Hippocampal formation (tissue), 2 donors: ENCODE measurements at regions not wholly inside any gene's neighbourhood (a gene's known extent, or its start where the extent isn't known, plus 50 kb on each side); places are given as distances from the start of the nearest gene placed in this dataset.

Experiments
- DNase-seq, 2 donors: peaks; one replicate each; lab custom pipeline; 2025; lab: John Stamatoyannopoulos, UW

GRCh38 chr6:105815661-105816555 is 270.2 kb upstream of the PRDM1 start:
- no peak for DNase-seq

DNA sequence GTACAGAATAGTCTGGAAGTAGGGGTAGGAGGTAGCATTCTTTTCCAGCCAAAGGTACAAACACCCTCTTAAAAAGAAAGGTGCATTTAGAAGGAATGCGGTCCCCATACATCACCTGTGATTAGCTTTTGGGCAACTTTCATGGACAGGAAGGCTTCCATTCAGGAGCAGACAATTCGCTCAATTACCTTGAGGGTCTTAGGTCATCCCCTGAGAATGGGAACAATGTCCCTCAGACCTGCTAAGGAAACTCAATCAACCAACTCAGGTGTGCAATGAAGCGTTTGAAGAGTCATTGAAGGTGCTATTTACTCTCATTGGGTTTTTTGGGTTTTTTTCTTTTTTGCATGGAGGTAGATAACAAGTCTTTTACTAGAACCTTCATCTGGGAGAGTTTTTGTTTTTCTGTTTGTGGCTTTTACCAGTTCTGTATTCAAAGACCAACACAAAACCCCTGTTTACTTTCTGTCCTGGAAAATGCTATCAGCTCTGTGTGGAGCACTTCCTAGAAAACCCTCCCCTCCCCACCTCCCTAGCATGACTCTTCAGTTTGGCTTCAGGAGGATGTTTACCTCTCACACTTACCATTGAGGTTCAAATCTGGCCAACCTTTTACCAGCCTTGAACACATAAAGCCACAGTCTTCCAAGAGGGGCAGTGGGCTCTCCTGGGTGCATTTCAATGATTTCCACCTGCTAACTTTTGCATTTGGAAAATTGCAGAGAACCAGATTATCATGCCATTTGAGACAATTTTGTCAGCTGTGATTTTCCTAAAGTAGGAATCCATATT is 271.2 kb upstream of the PRDM1 start:
- no peak for DNase-seq

DNA sequence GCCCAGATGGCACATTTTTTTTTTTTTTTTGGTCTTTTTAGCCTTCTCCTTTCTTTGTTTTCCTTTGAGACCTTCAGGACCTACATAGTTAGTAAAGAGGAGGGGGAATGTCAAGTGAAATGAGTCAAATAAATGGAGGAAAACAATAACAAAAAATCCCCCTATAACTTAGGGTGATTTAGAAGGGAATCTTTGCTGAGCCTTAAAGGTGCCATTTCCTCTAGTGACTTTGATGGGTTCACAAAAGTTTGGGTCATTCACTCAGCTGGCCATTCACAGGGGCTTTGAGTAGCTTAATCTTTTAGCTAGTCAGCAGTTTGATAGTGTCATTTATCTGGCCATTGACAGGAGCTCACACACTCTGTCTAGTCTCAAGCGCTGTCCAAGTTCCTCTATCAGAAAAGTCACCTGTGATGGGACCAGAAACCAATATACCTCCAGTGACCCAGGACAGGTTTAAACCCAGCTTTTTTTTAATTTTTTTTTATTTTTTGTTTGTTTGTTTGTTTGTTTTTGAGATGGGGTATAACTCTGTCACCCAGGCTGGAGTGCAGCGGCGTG is 275.1 kb upstream of the PRDM1 start:
- DNase-seq: no peak

- no peak for DNase-seq
Measured at GRCh38 chr6:105810105-105810921, 275.8 kb upstream of the PRDM1 start.

DNA sequence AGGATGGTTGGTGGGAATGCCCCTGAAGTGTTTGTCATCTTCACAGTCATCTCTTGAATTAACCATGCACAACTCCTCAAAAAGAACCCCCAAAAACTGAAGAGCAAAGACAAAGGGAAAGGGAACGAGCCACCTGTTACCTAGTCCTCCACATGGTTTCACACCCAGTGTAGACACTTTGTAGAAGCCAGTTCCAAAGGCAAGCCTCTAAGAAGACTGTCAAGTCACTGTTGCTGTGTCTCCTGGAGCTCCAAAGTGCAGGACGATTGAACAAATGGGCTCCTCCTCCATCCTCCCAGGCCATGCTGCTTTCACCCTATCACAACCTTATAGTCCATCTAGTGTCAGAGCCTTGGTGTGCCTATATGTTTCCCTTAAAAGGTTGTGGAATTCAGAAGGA is 277.6 kb upstream of the PRDM1 start:
- DNase-seq: no peak

GRCh38 chr6:105807905-105808304 is 278.2 kb upstream of the PRDM1 start:
- DNase-seq: no peak

DNA sequence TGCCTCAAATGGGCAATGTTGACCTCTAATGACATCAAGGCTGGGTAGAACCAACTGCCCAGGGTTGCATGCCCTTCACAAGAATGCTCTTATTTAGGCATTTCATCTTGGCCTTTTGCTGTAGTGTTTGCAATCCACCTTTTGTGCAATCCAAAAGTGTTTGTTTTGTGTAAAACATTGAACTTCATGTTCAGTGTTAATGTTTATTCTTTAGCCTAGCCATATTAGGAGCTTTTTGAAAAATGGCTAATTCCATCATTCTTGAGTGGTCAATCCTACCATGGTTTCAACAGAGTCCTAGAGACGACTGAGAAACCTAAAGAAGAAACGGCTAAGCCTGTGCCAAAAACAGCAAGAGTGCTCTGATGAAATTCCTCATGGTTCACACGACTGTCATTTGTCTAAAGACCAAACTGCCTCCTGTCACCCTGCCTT is 279.6 kb upstream of the PRDM1 start:
- DNase-seq: no peak

DNA sequence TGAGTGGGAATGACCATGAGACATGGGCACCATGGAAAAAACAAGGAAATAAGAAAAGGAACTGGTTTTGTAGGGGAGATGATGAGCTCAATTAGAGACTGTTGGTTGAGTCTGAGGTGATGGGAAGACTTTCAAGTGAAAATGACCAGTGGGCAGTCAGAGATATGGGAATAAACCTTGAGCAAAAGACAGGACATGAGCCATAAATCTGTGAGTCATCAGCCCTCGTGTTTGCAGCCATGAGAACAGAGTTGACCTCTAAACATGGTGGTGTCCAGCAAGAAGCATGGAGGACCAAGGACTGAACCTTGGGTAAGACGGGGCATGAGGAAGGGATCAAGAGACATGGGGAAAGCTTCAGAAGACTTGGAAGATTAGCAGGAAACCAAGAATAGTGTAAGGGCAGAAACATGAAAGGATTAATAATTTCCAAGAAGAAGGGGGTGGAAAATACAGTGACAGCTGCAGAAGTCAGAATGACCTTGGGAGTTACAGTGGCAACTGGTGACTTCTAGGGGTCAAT is 280.6 kb upstream of the PRDM1 start:
- DNase-seq: no peak

GRCh38 chr6:105804424-105804823 is 281.7 kb upstream of the PRDM1 start:
- DNase-seq: no peak

DNA sequence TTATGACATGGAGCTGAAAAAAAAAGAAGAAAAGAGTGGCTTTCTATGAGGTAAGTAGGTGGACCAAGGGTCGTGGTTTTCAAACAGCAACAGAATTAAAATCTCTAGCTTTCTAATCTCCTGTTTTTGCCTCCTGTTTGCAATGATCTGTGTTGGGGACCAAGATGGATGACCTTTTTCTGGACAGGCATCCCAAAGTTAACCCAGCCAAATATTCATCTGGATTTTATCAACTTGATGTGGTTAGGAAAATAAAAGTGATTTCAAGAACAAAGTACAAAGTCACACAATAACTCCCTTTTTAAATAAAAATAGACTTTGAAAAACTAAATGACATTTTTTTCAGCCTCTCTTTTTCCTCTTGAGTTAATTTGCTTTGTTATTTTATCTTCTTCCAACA is 282.1 kb upstream of the PRDM1 start:
- no peak for DNase-seq

GRCh38 chr6:105803442-105803841 is 282.7 kb upstream of the PRDM1 start:
- no peak for DNase-seq

- no peak for DNase-seq
Measured at GRCh38 chr6:105802703-105803102, 283.4 kb upstream of the PRDM1 start.

- no peak for DNase-seq
Measured at GRCh38 chr6:105800871-105801270, 285.3 kb upstream of the PRDM1 start.

DNA sequence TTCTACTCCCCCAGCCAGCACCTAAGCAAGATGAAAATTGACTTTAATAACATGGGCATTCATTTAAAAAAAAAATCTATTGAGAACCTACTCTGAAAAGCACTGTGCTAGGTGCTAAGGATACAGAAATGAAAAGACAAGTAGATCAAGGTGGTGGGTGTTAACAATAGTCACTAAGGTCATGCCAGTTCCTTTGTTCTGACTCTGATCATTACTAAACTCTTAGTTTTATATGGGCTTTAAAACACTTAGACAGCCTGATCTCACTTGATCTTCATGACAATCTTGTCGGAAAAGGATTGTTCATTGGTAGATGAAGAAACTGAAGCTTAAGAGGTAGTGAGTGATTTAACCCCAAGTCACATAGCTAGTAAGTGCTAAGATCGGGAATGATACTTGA is 285.7 kb upstream of the PRDM1 start:
- DNase-seq: no peak

- DNase-seq: peak in 1 of 2 donors; percentile 38
Measured at GRCh38 chr6:105799056-105799455, 287.1 kb upstream of the PRDM1 start.

DNA sequence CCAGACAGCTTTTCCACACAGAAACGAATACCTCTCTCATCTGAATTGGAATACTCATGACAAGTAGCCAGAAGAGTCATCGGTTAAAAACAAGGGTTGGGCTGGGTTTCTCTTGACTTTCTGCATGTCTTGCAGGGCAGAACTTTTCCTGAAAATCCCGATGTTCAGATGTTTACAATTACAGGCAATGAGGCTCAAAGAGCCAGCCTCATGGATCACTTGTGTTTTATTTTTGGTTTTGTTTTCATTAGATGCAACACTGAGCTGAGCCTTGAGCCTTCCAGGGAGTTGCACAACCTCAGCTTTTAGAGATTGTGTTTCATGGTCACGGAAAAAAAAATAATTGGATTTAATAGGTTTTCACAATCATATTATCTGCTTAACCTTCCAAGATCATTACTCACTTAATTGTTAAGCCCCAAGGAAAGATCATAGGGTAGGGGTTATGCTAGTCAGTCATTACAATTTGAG is 288.1 kb upstream of the PRDM1 start:
- no peak for DNase-seq

- no peak for DNase-seq
Measured at GRCh38 chr6:105797286-105797979, 288.7 kb upstream of the PRDM1 start.

DNA sequence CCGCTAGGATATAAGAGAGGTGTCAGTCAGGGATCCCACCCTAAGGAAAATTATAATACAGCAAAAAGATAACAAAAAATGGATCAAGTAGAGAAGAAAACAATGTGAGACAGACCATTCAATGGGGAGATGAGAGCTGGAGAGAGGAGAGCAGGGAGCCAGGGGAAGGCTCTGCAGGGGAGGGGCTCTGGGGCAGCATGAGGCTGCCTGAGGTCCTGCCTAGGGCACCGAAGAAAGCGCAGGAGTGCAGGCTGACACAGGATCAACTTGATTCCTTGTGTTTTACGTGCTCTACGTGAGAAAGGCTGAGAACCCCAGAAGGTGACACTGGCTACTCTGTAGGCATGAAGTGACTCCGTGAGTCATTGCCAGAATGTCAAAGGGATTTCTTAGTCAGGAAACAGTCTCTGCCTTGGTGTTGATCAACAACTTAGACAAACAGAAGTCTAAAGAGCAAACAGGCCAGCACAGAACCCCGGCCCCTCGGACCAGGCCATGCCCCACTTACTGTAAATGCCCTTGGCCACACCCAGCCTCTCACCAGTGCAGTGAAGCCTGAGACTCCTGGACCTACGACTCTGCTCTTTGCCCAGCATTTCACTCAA is 290.1 kb upstream of the PRDM1 start:
- DNase-seq: no peak

DNA sequence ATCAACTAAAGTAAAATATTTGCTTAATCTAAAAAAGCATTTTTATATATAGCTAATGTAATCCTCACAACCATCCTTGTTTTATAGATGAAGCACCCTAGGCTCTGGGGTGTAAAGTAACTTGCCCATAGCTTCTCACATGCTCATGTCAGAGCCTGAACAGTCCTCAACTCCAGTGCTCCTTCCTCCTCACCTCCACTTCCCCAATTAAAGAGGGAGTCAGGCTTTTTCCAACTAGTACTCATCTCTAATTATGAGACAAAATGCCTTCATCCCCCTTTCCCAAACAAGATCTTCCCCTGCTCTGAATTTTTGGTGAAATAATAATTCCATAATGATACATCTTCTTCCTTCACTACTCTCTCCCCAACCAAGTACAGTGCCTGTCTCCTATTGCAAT is 290.8 kb upstream of the PRDM1 start:
- no peak for DNase-seq

GRCh38 chr6:105794870-105795269 is 291.3 kb upstream of the PRDM1 start:
- DNase-seq: no peak
